A204.1 (cell line): ENCODE measurements at regions not wholly inside any gene's neighbourhood (a gene's known extent, or its start where the extent isn't known, plus 50 kb on each side); places are given as distances from the start of the nearest gene placed in this dataset.
A peak's percentile ranks its signal among the peaks of the same experiment; 100 is the strongest.
"Not testable (repeated sequence)": the region's sequence is repeated elsewhere in the genome, so short reads cannot be mapped to it uniquely, and the experiment has no call there.

Experiments
- FAIRE-seq: peaks from 2 replicates; lab custom pipeline; 2012; peaks lifted over from hg19 to GRCh38; lab: Jason Lieb, UNC

GRCh38 chr5:106801554-106801953 is 869.2 kb downstream of the EFNA5 start:
- FAIRE-seq = no peak

- no peak for FAIRE-seq
Measured at GRCh38 chr5:106797996-106798395, 872.7 kb downstream of the EFNA5 start.

GRCh38 chr5:106796081-106796480 is 874.7 kb downstream of the EFNA5 start:
- no peak for FAIRE-seq

GRCh38 chr5:106784846-106785245 is 885.9 kb downstream of the EFNA5 start:
- no peak for FAIRE-seq

GRCh38 chr5:106780355-106780754 is 890.4 kb downstream of the EFNA5 start:
- FAIRE-seq = no peak

GRCh38 chr5:106776515-106776914 is 894.2 kb downstream of the EFNA5 start:
- FAIRE-seq = not testable (repeated sequence)

GRCh38 chr5:106768392-106768791 is 902.3 kb downstream of the EFNA5 start:
- no peak for FAIRE-seq

- no peak for FAIRE-seq
Measured at GRCh38 chr5:106766916-106767315, 903.8 kb downstream of the EFNA5 start.

GRCh38 chr5:106759581-106759980 is 911.2 kb downstream of the EFNA5 start:
- FAIRE-seq = no peak

GRCh38 chr5:106759152-106759551 is 911.6 kb downstream of the EFNA5 start:
- FAIRE-seq = no peak

GRCh38 chr5:106757672-106758071 is 913.1 kb downstream of the EFNA5 start:
- FAIRE-seq = no peak

- FAIRE-seq = no peak
Measured at GRCh38 chr5:106755789-106756188, 914.9 kb downstream of the EFNA5 start.

- FAIRE-seq = no peak
Measured at GRCh38 chr5:106755066-106755465, 915.7 kb downstream of the EFNA5 start.

- FAIRE-seq = no peak
Measured at GRCh38 chr5:106749826-106750225, 920.9 kb downstream of the EFNA5 start.

- FAIRE-seq = peak; percentile 71
Measured at GRCh38 chr5:106739127-106739526, 931.6 kb downstream of the EFNA5 start.

GRCh38 chr5:106737111-106737510 is 933.6 kb downstream of the EFNA5 start:
- FAIRE-seq = no peak

GRCh38 chr5:106732624-106733023 is 938.1 kb downstream of the EFNA5 start:
- no peak for FAIRE-seq

GRCh38 chr5:106730912-106731311 is 939.8 kb downstream of the EFNA5 start:
- no peak for FAIRE-seq

- no peak for FAIRE-seq
Measured at GRCh38 chr5:106730506-106730905, 940.2 kb downstream of the EFNA5 start.

- no peak for FAIRE-seq
Measured at GRCh38 chr5:106728208-106728607, 942.5 kb downstream of the EFNA5 start.

GRCh38 chr5:106727071-106727470 is 943.7 kb downstream of the EFNA5 start:
- no peak for FAIRE-seq

GRCh38 chr5:106720367-106720766 is 950.4 kb downstream of the EFNA5 start:
- FAIRE-seq = no peak

GRCh38 chr5:106699796-106700195 is 970.9 kb downstream of the EFNA5 start:
- no peak for FAIRE-seq

GRCh38 chr5:106699198-106699597 is 971.5 kb downstream of the EFNA5 start:
- FAIRE-seq = no peak

GRCh38 chr5:106698169-106698568 is 972.6 kb downstream of the EFNA5 start:
- FAIRE-seq = no peak
